ENCODE measurements at regions not wholly inside any gene's neighbourhood (a gene's known extent, or its start where the extent isn't known, plus 50 kb on each side); places are given as distances from the start of the nearest gene placed in this dataset.

GRCh38 chr12:76153616-76154015 lies 69.1 kb upstream of the NAP1L1 start:
- no peak overlapping the region for H3K4me3 ChIP-seq
- no peaks in the 10 kb centered on the region for H3K4me1 ChIP-seq
- POLR2A ChIA-PET: no interaction called here
- no peak for DNase-seq (ENCODE audit: low read depth in 1 of 2, low spot score in 1 of 2)
- CTCF ChIA-PET: no interaction called here
- TF ChIP-seq ESRRA (IDR thresholded peaks at IDR 0.05; ENCODE audit: borderline replicate concordance, low read length) (no peak), HDAC2 (IDR thresholded peaks at IDR 0.05) (no peak)
- H3K4me2 ChIP-seq: no peak overlapping the region
- ATAC-seq: no peak
- no peaks in the 10 kb centered on the region for H3K9me3 ChIP-seq
- WGBS (ENCODE audit: missing lambda C conversion rate): 77% methylated on average over 3 of the region's 3 CpGs
- H3K27ac ChIP-seq: no peak overlapping the region
- no peak for FAIRE-seq

- no peak for ATAC-seq
- ChIA-PET POLR2A (no interaction called here), CTCF (no interaction called here)
- Histone ChIP-seq H3K4me2 (no peak overlapping the region), H3K9me3 (no peaks in the 10 kb centered on the region), H3K4me3 (no peak overlapping the region), H3K27ac (no peak overlapping the region), H3K4me1 (no peaks in the 10 kb centered on the region)
- no peak for DNase-seq (ENCODE audit: low read depth in 1 of 2, low spot score in 1 of 2)
- no peak for FAIRE-seq
- no peak for TF ChIP-seq HDAC2 (IDR thresholded peaks at IDR 0.05)
- no peak for TF ChIP-seq GATA3 (IDR thresholded peaks at IDR 0.05; ENCODE audit: borderline replicate concordance)
- TF ChIP-seq HMGXB4 (CRISPR knock-in tag; IDR thresholded peaks at IDR 0.05; ENCODE audit: borderline replicate concordance): no peak
- no peak for TF ChIP-seq PHF8 (IDR thresholded peaks at IDR 0.05; ENCODE audit: borderline replicate concordance, low read depth)
- no peak for TF ChIP-seq NPAS2 (CRISPR knock-in tag; IDR thresholded peaks at IDR 0.05; ENCODE audit: borderline replicate concordance)
- TF ChIP-seq E2F6 (IDR thresholded peaks at IDR 0.05; ENCODE audit: borderline replicate concordance, low read depth): no peak
- no peak for TF ChIP-seq RNF2 (IDR thresholded peaks at IDR 0.05; ENCODE audit: borderline replicate concordance, low read depth)
- TF ChIP-seq POLR2AphosphoS2 (conservative IDR thresholded peaks at IDR 0.05; ENCODE audit: low read length): no peak
- no peak for TF ChIP-seq CHD4 (IDR thresholded peaks at IDR 0.05; ENCODE audit: borderline replicate concordance)
- no peak for TF ChIP-seq FOSL2 (IDR thresholded peaks at IDR 0.05)
- TF ChIP-seq FOSL2 (CRISPR knock-in tag; IDR thresholded peaks at IDR 0.05): no peak
- no peak for TF ChIP-seq SREBF2 (IDR thresholded peaks at IDR 0.05)
- no peak for TF ChIP-seq MAZ (IDR thresholded peaks at IDR 0.05; ENCODE audit: borderline replicate concordance, low read depth, low read length)
- TF ChIP-seq CEBPB (IDR thresholded peaks at IDR 0.05): no peak
- TF ChIP-seq EP300 (IDR thresholded peaks at IDR 0.05): no peak
- no peak for TF ChIP-seq TP53 (CRISPR knock-in tag; IDR thresholded peaks at IDR 0.05)
- WGBS (ENCODE audit: missing lambda C conversion rate): 83% methylated on average over 4 of the region's 4 CpGs
These were observed 67.8 kb upstream of the NAP1L1 start for GRCh38 chr12:76152181-76152807.

GRCh38 chr12:76144245-76144549 lies 59.7 kb upstream of the NAP1L1 start:
- H3K27ac ChIP-seq: no peak overlapping the region
- H3K4me2 ChIP-seq: no peak overlapping the region
- FAIRE-seq: no peak
- DNase-seq (ENCODE audit: low read depth in 1 of 2, low spot score in 1 of 2): peak in 1 of 2 experiments; percentile 11
- POLR2A ChIA-PET: interaction anchor here (0.6 to 1.1 kb wide), 2 partner anchors 33 to 60 kb away, joined by 3 read pairs; partner anchors contain the start of gene NAP1L1
- no peaks in the 10 kb centered on the region; the same call in 2 of the 3 replicates for H3K9me3 ChIP-seq
- 26% methylated on average over 1 of the region's 1 CpG for WGBS (ENCODE audit: missing lambda C conversion rate)
- H3K4me3 ChIP-seq: no peak overlapping the region
- H3K4me1 ChIP-seq: no peaks in the 10 kb centered on the region
- CTCF ChIA-PET: interaction anchor here (1.4 to 3.4 kb wide), 3 partner anchors 12 to 15 kb away, joined by 3 to 11 read pairs (median 8); no protein-coding TSS in a partner anchor
- TF ChIP-seq HOXB13 (CRISPR knock-in tag; IDR thresholded peaks at IDR 0.05; ENCODE audit: low read depth) (no peak), MAZ (IDR thresholded peaks at IDR 0.05; ENCODE audit: borderline replicate concordance, low read depth, low read length) (no peak), RFX5 (IDR thresholded peaks at IDR 0.05) (no peak), EHF (CRISPR knock-in tag; IDR thresholded peaks at IDR 0.05) (no peak)
- ATAC-seq: no peak
